ENCODE measurements at regions not wholly inside any gene's neighbourhood (a gene's known extent, or its start where the extent isn't known, plus 50 kb on each side); places are given as distances from the start of the nearest gene placed in this dataset.

DNA sequence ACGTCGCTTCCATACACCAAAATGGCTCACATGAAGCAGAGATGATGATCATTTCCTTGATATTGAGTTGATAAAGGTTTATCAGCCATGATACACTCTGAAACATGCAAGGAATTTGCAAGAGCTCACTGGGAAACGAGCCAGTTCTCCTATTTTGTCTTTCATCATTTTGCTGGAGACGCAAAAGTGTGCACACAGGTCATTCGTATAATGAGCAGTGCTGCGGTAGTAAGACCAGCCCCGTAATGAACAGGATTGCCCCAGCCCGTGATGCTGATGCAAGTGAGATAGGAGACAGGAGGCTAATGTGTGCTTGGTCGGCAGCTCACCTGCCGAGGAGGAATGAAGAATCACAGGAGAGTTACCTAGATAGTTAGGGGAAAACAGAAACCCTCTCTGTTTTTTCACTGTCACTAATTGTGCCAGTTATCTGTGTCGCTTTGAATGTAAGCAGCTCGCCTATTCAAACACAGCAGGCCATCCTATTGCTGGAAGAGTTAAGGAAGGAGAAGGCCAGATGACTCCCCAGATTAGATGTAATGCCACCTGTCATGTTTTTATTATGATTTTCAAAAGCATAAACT, 391.8 kb downstream of the SAMD5 start:
- intact Hi-C loops (cut with DNase I): no loop called here
- WGBS, 2 donors: 47 to 51% methylated on average over 12 of the region's 12 CpGs
- Histone ChIP-seq H3K9me3 (no peaks in the 10 kb centered on the region), H3K4me3 (no peak overlapping the region), H3K27ac (no peak overlapping the region), H3K27me3 (no peaks in the 10 kb centered on the region), H3K4me1 (no peaks in the 10 kb centered on the region), H3K36me3 (replicated peaks in 1 of 2; ENCODE audit: insufficient read depth in 1 of 2, low read depth in 2 of 2) (no peaks in the 10 kb centered on the region)
- ATAC-seq (no peak), DNase-seq (no peak)
- TF ChIP-seq, protein P1, sequence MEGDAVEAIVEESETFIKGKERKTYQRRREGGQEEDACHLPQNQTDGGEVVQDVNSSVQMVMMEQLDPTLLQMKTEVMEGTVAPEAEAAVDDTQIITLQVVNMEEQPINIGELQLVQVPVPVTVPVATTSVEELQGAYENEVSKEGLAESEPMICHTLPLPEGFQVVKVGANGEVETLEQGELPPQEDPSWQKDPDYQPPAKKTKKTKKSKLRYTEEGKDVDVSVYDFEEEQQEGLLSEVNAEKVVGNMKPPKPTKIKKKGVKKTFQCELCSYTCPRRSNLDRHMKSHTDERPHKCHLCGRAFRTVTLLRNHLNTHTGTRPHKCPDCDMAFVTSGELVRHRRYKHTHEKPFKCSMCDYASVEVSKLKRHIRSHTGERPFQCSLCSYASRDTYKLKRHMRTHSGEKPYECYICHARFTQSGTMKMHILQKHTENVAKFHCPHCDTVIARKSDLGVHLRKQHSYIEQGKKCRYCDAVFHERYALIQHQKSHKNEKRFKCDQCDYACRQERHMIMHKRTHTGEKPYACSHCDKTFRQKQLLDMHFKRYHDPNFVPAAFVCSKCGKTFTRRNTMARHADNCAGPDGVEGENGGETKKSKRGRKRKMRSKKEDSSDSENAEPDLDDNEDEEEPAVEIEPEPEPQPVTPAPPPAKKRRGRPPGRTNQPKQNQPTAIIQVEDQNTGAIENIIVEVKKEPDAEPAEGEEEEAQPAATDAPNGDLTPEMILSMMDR (IDR thresholded peaks at IDR 0.05): no peak
- no peak for TF ChIP-seq POLR2A (IDR thresholded peaks at IDR 0.05)

DNA sequence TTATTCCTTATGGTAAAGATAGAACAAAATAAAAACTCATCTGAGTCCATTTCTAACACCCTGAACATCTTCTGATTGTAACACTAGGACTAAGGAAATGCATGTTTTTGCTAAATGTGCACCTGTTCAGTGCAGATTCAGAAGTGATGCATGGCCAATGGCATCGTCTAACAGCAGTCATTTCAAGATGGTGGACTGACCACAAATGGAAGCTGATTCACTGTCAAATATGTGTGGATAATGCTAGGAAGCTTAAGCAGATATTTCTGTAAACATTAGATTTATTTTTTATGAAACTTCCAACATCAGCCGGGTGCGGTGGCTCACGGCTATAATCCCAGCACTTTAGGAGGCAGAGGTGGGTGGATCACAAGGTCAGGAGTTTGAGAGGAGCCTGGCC, 394.8 kb downstream of the SAMD5 start:
- H3K36me3 ChIP-seq (replicated peaks in 1 of 2; ENCODE audit: insufficient read depth in 1 of 2, low read depth in 2 of 2): no peaks in the 10 kb centered on the region
- DNase-seq (no peak), ATAC-seq (no peak)
- no peak overlapping the region for H3K27ac ChIP-seq
- WGBS, 2 donors: 87 to 93% methylated on average over 4 of the region's 4 CpGs
- intact Hi-C loops (cut with DNase I): no loop called here
- TF ChIP-seq POLR2A (IDR thresholded peaks at IDR 0.05): no peak
- TF ChIP-seq, protein P1 (IDR thresholded peaks at IDR 0.05): no peak
- no peaks in the 10 kb centered on the region for H3K27me3 ChIP-seq
- no peak overlapping the region for H3K4me3 ChIP-seq
- no peaks in the 10 kb centered on the region for H3K9me3 ChIP-seq
- no peaks in the 10 kb centered on the region for H3K4me1 ChIP-seq

DNA sequence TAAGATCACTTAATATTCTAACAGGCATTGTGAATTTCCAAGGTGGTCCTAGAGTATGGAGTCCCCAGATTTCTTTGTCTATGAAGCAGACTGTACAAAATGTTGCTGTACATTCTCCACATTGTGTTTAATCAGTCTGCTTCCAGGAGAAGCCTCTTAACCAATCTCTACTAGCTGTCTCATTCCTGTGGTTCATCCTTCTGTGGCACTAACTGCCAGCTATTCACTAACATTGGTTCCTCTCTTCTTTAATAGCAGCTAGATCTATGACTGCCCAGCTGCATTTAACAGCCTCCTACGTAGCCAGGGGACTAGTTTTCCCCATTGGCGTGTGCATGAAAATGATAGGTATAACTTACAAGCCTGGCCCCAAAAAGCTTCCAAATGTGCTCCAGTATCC, 395.4 kb downstream of the SAMD5 start:
- no peaks in the 10 kb centered on the region for H3K36me3 ChIP-seq (replicated peaks in 1 of 2; ENCODE audit: insufficient read depth in 1 of 2, low read depth in 2 of 2)
- TF ChIP-seq, protein P1 (IDR thresholded peaks at IDR 0.05): no peak
- no peak for TF ChIP-seq POLR2A (IDR thresholded peaks at IDR 0.05)
- intact Hi-C loops (cut with DNase I): no loop called here
- no peak overlapping the region for H3K27ac ChIP-seq
- H3K9me3 ChIP-seq: no peaks in the 10 kb centered on the region
- H3K4me3 ChIP-seq: no peak overlapping the region
- DNase-seq (no peak), ATAC-seq (no peak)
- H3K27me3 ChIP-seq: no peaks in the 10 kb centered on the region
- no peaks in the 10 kb centered on the region for H3K4me1 ChIP-seq
- WGBS, 2 donors: 72 to 92% methylated on average over 2 of the region's 2 CpGs

DNA sequence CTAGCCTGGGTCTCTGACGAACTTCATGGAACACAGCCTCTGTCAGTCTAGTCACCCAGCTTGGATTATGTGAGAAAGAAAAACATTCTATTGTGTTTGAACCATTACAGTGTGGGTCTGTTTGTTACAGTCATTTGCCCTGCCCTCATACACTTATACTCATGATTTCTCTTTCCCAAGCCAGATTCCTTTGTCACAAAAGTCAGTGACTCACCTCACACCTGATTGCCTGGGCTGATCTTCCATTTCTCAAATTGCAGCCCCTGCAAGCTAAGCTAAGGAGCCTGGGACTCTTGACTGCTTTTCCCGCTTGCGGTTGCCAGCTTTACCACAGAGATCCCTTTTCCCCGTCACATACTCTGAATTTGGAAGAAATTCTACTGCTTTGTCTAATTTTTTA, 395.9 kb downstream of the SAMD5 start:
- no peak for TF ChIP-seq POLR2A (IDR thresholded peaks at IDR 0.05)
- TF ChIP-seq, protein P1 (IDR thresholded peaks at IDR 0.05): no peak
- Histone ChIP-seq H3K36me3 (replicated peaks in 1 of 2; ENCODE audit: insufficient read depth in 1 of 2, low read depth in 2 of 2) (no peaks in the 10 kb centered on the region), H3K27ac (no peak overlapping the region), H3K27me3 (no peaks in the 10 kb centered on the region), H3K9me3 (no peaks in the 10 kb centered on the region), H3K4me3 (no peak overlapping the region), H3K4me1 (no peaks in the 10 kb centered on the region)
- WGBS, 2 donors: 83 to 86% methylated on average over 4 of the region's 4 CpGs
- DNase-seq: no peak
- no peak for ATAC-seq
- intact Hi-C loops (cut with DNase I): no loop called here

DNA sequence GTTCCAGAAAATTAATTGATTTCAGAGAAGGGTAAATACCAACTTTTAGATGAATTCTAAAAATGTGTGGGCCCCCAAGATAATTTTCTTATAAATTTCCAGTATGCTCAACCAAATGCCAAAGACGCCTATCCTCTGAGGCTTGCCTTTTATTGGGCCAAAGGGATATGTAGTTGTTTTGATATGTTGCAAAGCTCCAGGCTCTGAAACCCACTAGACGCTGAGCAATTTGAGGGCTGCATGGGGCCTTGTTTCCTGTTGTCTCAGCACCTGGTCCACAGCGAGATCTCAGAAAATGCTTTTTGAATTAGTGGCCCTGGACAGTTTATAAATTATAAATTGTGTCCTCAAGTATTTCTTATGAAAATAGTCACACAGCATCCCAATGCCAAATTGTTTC, 397.2 kb downstream of the SAMD5 start:
- no peaks in the 10 kb centered on the region for H3K27me3 ChIP-seq
- no peaks in the 10 kb centered on the region for H3K36me3 ChIP-seq (replicated peaks in 1 of 2; ENCODE audit: insufficient read depth in 1 of 2, low read depth in 2 of 2)
- DNase-seq (no peak), ATAC-seq (no peak)
- TF ChIP-seq, protein P1 (IDR thresholded peaks at IDR 0.05): no peak
- TF ChIP-seq POLR2A (IDR thresholded peaks at IDR 0.05): no peak
- no peaks in the 10 kb centered on the region for H3K9me3 ChIP-seq
- no peaks in the 10 kb centered on the region for H3K4me1 ChIP-seq
- H3K4me3 ChIP-seq: no peak overlapping the region
- WGBS, 2 donors: 85 to 90% methylated on average over 3 of the region's 3 CpGs
- H3K27ac ChIP-seq: no peak overlapping the region
- intact Hi-C loops (cut with DNase I): no loop called here

All from body of pancreas (tissue), 4 donors.